ENCODE measurements at regions not wholly inside any gene's neighbourhood (a gene's known extent, or its start where the extent isn't known, plus 50 kb on each side); places are given as distances from the start of the nearest gene placed in this dataset.

DNA sequence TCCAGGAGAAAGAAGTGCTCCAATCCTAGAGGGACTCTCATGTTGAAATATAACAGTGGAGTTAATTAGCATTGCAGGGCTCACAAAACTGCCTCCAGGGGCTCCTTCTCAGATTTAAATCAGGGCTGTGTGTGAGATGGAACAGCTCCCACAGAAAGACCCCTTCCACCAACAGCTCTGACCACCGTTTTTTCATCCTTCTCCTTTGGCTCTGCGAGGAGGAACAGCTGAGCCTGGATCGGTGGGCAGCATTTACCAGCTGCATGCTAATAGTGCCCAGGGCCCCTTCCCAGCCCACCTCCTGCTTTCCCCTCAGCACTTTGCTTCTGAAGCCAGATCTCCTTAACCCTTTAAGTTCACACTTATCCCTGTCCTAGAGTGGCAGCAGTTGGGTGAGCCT is 119.2 kb upstream of the UBE2E1 start:
- no peak overlapping the region for H3K4me3 ChIP-seq (ENCODE audit: low read depth in 1 of 2, low read length in 2 of 2)
- H3K9me3 ChIP-seq (ENCODE audit: control insufficient read depth in 1 of 2, low read length in 2 of 2): peaks cover 0 to 7% of the 10 kb centered on the region in 2 donors
- no peak overlapping the region for H3K27ac ChIP-seq (ENCODE audit: low read length)
- H3K4me1 ChIP-seq (ENCODE audit: control insufficient read depth in 1 of 2, insufficient read depth in 2 of 2, low read length in 2 of 2): peaks cover 0 to 9% of the 10 kb centered on the region in 2 donors
- no peaks in the 10 kb centered on the region for H3K36me3 ChIP-seq (ENCODE audit: control insufficient read depth in 1 of 2, insufficient read depth in 2 of 2, low read length in 2 of 2)
- no peaks in the 10 kb centered on the region for H3K27me3 ChIP-seq (ENCODE audit: low read depth, low read length)

DNA sequence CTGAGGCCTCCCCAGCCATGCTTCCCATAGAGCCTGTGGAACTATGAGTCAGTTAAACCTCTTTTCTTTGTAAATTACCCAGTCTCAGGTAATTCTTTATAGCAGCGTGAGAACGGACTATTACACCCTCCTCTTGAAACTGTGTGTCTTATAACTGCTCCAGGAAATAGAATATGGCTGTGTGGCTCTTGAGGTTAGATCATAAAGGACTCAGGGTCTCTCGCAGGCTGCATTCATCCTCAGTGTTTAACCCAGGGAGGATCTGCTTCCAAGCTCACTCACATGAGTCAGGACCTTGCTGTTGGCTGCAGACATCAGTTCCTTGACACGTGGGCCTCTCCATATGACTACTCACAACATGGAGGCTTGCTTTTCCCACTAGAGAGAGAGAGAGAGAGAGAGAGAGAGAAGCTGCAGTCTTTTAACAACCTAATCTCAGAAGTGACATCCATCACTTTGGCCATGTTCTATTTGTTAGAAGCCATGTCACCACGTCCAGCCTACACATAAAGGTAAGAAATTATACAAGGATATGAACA is 114.3 kb upstream of the UBE2E1 start:
- no peaks in the 10 kb centered on the region for H3K27me3 ChIP-seq (ENCODE audit: low read depth, low read length)
- H3K27ac ChIP-seq (ENCODE audit: low read length): no peak overlapping the region
- H3K4me3 ChIP-seq (ENCODE audit: low read depth in 1 of 2, low read length in 2 of 2): no peak overlapping the region
- no peaks in the 10 kb centered on the region for H3K36me3 ChIP-seq (ENCODE audit: control insufficient read depth in 1 of 2, insufficient read depth in 2 of 2, low read length in 2 of 2)
- peaks cover 0 to 7% of the 10 kb centered on the region in 2 donors for H3K9me3 ChIP-seq (ENCODE audit: control insufficient read depth in 1 of 2, low read length in 2 of 2)
- H3K4me1 ChIP-seq (ENCODE audit: control insufficient read depth in 1 of 2, insufficient read depth in 2 of 2, low read length in 2 of 2): peaks cover 0 to 4% of the 10 kb centered on the region in 2 donors

DNA sequence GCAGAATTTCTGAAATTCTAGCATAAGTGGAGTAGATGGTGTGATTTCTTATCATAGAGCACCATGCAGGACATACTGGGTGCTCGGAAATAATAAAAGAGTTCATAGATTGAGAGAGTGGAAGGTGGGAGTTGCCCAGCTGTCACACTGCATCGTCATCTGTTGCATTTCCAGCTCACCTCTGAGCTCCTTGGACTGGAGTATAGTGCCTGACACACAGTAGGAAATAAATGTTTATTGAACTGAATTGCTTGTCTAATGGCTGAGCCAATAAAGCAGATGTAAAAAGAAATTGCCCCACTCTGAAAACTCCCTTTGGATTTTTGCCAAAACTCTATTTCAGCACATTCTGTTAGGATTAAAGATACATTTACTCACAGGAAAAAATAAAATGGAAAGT is 108.9 kb upstream of the UBE2E1 start:
- Histone ChIP-seq H3K4me3 (ENCODE audit: low read depth in 1 of 2, low read length in 2 of 2) (no peak overlapping the region), H3K4me1 (ENCODE audit: control insufficient read depth in 1 of 2, insufficient read depth in 2 of 2, low read length in 2 of 2) (no peaks in the 10 kb centered on the region)

DNA sequence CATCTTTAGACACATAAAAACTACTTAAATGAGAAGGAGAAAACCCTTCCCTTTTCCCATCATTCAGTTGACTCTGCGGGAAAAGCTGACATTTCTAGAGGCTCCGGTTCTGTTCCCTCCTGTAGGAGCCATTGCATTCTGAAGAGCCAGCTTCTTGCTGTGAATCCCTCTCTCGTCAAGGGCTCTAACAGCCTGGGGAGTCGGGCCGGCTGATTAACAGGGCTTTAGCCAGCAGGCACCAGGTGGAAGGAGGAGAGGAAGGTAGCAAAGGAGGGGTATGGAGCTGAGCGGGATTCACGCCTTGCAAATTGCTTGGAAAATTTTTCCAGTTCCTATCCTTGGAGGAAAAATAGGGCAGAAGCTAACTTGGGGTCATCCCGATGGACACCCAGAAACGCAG is 108.3 kb upstream of the UBE2E1 start:
- H3K27ac ChIP-seq (ENCODE audit: low read length): no peak overlapping the region
- no peaks in the 10 kb centered on the region for H3K27me3 ChIP-seq (ENCODE audit: low read depth, low read length)
- H3K4me1 ChIP-seq (ENCODE audit: control insufficient read depth in 1 of 2, insufficient read depth in 2 of 2, low read length in 2 of 2): no peaks in the 10 kb centered on the region
- H3K4me3 ChIP-seq (ENCODE audit: low read depth in 1 of 2, low read length in 2 of 2): no peak overlapping the region
- H3K9me3 ChIP-seq (ENCODE audit: control insufficient read depth in 1 of 2, low read length in 2 of 2): no peaks in the 10 kb centered on the region
- no peaks in the 10 kb centered on the region for H3K36me3 ChIP-seq (ENCODE audit: control insufficient read depth in 1 of 2, insufficient read depth in 2 of 2, low read length in 2 of 2)

More for the DNA sequence above, 108.9 kb upstream of the UBE2E1 start:
- H3K36me3 ChIP-seq (ENCODE audit: control insufficient read depth in 1 of 2, insufficient read depth in 2 of 2, low read length in 2 of 2): no peaks in the 10 kb centered on the region
- no peaks in the 10 kb centered on the region for H3K27me3 ChIP-seq (ENCODE audit: low read depth, low read length)
- no peaks in the 10 kb centered on the region for H3K9me3 ChIP-seq (ENCODE audit: control insufficient read depth in 1 of 2, low read length in 2 of 2)
- no peak overlapping the region for H3K27ac ChIP-seq (ENCODE audit: low read length)

DNA sequence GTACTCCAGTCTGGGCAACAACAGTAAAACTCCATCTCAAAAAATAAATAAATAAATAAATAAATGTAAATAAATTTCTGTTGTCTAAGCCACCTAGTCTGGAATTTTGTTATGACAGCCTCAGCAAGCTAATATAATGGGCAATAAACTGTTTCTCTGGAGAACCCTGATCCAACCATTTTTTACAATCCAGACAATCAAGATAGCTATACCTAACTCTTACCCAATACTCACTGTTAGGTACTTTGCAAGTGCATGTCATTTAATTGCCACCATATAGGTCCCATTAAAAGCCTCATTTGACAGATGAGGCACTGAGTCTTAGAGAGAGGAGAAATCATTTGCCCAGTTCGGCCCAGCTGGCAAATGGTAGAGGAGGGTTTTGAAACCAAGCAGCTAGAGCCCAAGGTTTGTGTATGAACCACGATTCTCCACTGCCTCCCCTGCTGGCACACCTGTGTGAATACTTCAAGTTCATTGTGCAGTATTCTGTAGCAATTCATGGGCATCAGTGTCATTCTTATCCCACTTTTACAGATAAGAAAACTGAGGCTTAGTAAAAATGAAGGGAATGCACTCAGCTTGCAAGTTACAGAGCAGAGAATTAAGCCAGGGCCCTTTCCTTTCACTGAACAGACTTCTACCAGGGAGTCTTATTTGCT is 107.0 kb upstream of the UBE2E1 start:
- Histone ChIP-seq H3K36me3 (ENCODE audit: control insufficient read depth in 1 of 2, insufficient read depth in 2 of 2, low read length in 2 of 2) (no peaks in the 10 kb centered on the region), H3K4me3 (ENCODE audit: low read depth in 1 of 2, low read length in 2 of 2) (no peak overlapping the region), H3K27me3 (ENCODE audit: low read depth, low read length) (no peaks in the 10 kb centered on the region), H3K4me1 (ENCODE audit: control insufficient read depth in 1 of 2, insufficient read depth in 2 of 2, low read length in 2 of 2) (no peaks in the 10 kb centered on the region), H3K27ac (ENCODE audit: low read length) (no peak overlapping the region), H3K9me3 (ENCODE audit: control insufficient read depth in 1 of 2, low read length in 2 of 2) (no peaks in the 10 kb centered on the region)

DNA sequence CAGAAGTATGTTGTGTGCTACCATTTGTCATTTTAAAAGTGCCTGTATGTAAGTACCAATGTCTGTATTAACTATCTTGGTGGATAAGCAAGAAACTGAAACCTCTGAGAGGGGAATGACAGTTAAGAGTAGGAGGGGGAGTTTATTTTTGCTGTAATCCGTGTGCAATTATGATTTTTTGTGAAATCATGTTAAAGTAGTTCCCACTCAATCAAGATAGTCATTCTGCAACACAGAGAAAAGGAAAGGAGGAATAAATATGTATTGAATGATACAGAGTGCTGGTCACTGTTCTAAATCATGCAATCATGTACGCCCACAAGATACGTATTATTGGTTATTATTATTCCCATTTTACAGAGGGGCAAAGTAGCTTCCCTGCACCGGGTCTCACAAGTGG is 105.1 kb upstream of the UBE2E1 start:
- Histone ChIP-seq H3K27ac (ENCODE audit: low read length) (no peak overlapping the region), H3K27me3 (ENCODE audit: low read depth, low read length) (no peaks in the 10 kb centered on the region), H3K9me3 (ENCODE audit: control insufficient read depth in 1 of 2, low read length in 2 of 2) (no peaks in the 10 kb centered on the region), H3K4me1 (ENCODE audit: control insufficient read depth in 1 of 2, insufficient read depth in 2 of 2, low read length in 2 of 2) (no peaks in the 10 kb centered on the region), H3K4me3 (ENCODE audit: low read depth in 1 of 2, low read length in 2 of 2) (no peak overlapping the region), H3K36me3 (ENCODE audit: control insufficient read depth in 1 of 2, insufficient read depth in 2 of 2, low read length in 2 of 2) (no peaks in the 10 kb centered on the region)

DNA sequence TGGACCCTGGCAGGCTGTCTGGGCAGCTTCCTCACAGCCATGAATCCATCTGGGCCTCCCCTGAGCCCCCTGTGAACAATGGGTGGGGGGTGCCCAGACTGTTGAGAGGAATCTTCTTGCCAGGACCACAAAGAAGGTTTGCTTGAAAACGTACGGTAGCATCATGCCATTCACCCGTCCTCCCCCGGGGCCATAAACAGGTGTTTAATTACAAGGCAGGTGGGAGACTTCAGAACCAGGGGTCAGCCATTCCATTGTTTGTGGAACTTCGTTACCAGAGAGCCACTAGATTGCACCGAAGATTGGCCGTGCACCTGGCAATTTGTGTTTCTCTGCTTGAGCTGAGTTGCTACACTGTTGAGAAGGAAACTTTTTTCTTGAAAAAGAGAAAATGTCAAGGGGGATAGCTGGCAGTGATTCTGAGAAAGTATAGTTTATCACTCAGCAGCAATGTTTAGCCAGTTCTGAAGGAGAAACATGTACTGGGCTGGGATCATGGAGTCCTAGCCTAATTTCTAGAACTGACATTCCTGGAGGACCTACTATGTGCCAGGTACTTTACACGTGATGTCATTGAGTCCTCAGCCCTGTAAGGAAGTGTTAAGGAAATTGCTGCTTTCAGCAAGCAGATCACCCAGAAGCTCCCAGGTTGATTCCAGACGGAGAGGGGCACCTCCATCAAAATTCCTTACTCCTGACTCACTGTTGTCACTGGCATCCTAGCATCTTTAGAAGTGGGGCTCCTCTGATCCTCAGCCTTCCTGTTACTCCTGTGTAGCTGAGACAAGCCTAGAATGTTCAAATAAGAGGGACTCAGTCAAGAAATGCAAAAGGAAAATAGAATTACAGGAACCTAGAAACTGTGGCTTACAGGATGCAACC is 103.8 kb upstream of the UBE2E1 start:
- H3K27me3 ChIP-seq (ENCODE audit: low read depth, low read length): no peaks in the 10 kb centered on the region
- H3K27ac ChIP-seq (ENCODE audit: low read length): no peak overlapping the region
- H3K36me3 ChIP-seq (ENCODE audit: control insufficient read depth in 1 of 2, insufficient read depth in 2 of 2, low read length in 2 of 2): no peaks in the 10 kb centered on the region
- no peaks in the 10 kb centered on the region for H3K9me3 ChIP-seq (ENCODE audit: control insufficient read depth in 1 of 2, low read length in 2 of 2)
- no peak overlapping the region for H3K4me3 ChIP-seq (ENCODE audit: low read depth in 1 of 2, low read length in 2 of 2)
- no peaks in the 10 kb centered on the region for H3K4me1 ChIP-seq (ENCODE audit: control insufficient read depth in 1 of 2, insufficient read depth in 2 of 2, low read length in 2 of 2)

DNA sequence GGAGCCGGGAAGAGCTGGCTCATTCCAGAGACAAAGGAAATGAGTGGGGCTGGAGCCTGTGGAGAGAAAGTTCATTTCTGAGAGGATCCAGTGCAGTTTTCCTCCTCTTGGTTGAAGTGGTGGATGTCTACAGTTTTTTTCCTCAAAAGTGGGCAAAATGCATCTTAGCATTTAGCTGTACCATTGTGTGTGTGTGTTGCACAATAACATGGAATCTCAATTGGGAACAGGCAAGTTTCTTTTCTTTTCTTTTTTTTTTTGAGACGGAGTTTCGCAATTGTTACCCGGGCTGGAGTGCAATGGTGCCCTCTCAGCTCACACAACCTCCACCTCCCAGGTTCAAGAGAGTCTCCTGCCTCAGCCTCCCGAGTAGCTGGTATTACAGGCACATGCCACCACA is 101.5 kb upstream of the UBE2E1 start:
- H3K27ac ChIP-seq (ENCODE audit: low read length): no peak overlapping the region
- H3K9me3 ChIP-seq (ENCODE audit: control insufficient read depth in 1 of 2, low read length in 2 of 2): no peaks in the 10 kb centered on the region
- no peaks in the 10 kb centered on the region for H3K27me3 ChIP-seq (ENCODE audit: low read depth, low read length)
- H3K4me1 ChIP-seq (ENCODE audit: control insufficient read depth in 1 of 2, insufficient read depth in 2 of 2, low read length in 2 of 2): no peaks in the 10 kb centered on the region
- H3K36me3 ChIP-seq (ENCODE audit: control insufficient read depth in 1 of 2, insufficient read depth in 2 of 2, low read length in 2 of 2): no peaks in the 10 kb centered on the region
- no peak overlapping the region for H3K4me3 ChIP-seq (ENCODE audit: low read depth in 1 of 2, low read length in 2 of 2)

DNA sequence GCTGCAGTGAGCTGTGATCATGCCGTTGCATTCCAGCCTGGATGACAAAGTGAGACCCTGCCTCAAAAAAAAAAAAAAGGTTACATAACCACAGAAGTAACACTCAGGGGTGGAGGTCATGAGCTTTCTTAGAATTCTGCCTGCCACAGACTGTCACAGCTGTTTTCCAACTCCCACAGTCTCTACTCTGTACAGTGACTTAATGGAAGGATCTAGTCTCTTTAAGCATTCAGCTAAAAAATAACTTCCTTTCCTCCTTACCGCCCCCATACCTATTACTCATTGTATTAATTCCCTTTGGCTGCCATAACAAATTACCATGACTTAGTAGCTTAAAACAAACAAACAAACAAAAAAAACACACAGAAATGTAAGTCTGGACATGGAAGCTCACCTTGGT is 99.6 kb upstream of the UBE2E1 start:
- Histone ChIP-seq H3K4me1 (ENCODE audit: control insufficient read depth in 1 of 2, insufficient read depth in 2 of 2, low read length in 2 of 2) (no peaks in the 10 kb centered on the region), H3K36me3 (ENCODE audit: control insufficient read depth in 1 of 2, insufficient read depth in 2 of 2, low read length in 2 of 2) (no peaks in the 10 kb centered on the region), H3K4me3 (ENCODE audit: low read depth in 1 of 2, low read length in 2 of 2) (no peak overlapping the region), H3K27me3 (ENCODE audit: low read depth, low read length) (no peaks in the 10 kb centered on the region), H3K27ac (ENCODE audit: low read length) (no peak overlapping the region), H3K9me3 (ENCODE audit: control insufficient read depth in 1 of 2, low read length in 2 of 2) (no peaks in the 10 kb centered on the region)

DNA sequence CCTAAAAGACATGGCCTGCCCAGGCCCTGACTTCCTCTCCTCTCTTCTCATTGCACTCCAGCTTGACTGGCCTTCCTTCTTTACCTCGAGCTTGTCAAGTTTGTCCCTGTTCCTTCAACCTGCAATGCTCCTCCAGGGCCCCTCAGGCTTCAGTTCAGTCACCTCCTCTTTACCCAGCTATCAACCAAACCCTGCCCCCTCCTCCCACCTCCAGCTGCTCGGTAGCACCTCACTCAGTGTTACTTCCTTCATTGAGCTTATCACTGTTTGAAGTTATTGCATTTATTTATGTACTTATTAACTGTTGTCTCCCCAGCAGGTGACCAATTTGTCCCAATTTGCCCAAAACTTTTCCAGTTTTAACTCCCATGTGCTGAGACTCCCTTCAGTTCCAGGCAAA is 95.8 kb upstream of the UBE2E1 start:
- Histone ChIP-seq H3K4me1 (ENCODE audit: control insufficient read depth in 1 of 2, insufficient read depth in 2 of 2, low read length in 2 of 2) (no peaks in the 10 kb centered on the region), H3K9me3 (ENCODE audit: control insufficient read depth in 1 of 2, low read length in 2 of 2) (no peaks in the 10 kb centered on the region), H3K27me3 (ENCODE audit: low read depth, low read length) (no peaks in the 10 kb centered on the region), H3K27ac (ENCODE audit: low read length) (no peak overlapping the region), H3K36me3 (ENCODE audit: control insufficient read depth in 1 of 2, insufficient read depth in 2 of 2, low read length in 2 of 2) (no peaks in the 10 kb centered on the region), H3K4me3 (ENCODE audit: low read depth in 1 of 2, low read length in 2 of 2) (no peak overlapping the region)

DNA sequence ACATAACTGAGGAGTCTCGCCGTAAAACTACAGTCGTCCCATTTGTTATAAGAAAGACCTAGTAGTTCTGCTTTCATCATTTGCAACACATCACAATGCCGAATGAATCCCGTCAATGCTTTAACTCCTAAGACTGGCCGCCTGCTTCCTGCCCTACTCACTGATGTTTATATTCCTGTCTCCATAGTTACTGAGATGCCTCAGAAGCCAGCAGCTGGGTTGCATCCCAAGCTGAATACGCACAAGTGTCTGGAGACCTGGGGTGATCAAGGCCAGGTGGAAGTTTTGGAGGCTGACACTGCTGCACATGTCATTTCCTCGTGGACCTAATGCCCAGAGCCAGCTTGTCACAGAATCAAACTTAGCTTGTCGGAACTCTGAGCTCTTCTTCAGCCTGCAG is 95.2 kb upstream of the UBE2E1 start:
- H3K36me3 ChIP-seq (ENCODE audit: control insufficient read depth in 1 of 2, insufficient read depth in 2 of 2, low read length in 2 of 2): no peaks in the 10 kb centered on the region
- H3K27ac ChIP-seq (ENCODE audit: low read length): no peak overlapping the region
- no peak overlapping the region for H3K4me3 ChIP-seq (ENCODE audit: low read depth in 1 of 2, low read length in 2 of 2)
- no peaks in the 10 kb centered on the region for H3K4me1 ChIP-seq (ENCODE audit: control insufficient read depth in 1 of 2, insufficient read depth in 2 of 2, low read length in 2 of 2)
- no peaks in the 10 kb centered on the region for H3K9me3 ChIP-seq (ENCODE audit: control insufficient read depth in 1 of 2, low read length in 2 of 2)
- no peaks in the 10 kb centered on the region for H3K27me3 ChIP-seq (ENCODE audit: low read depth, low read length)
